Endothelial cell of umbilical vein (primary cell): ENCODE measurements at regions not wholly inside any gene's neighbourhood (a gene's known extent, or its start where the extent isn't known, plus 50 kb on each side); places are given as distances from the start of the nearest gene placed in this dataset.

Experiments used
- BruUV-seq: library from RNA; stranded (reverse); fragments of 400-500 nt; replicated peaks from 2 replicates; lab custom pipeline; 2021; lab: Mats Ljungman, UMichigan
- CTCF ChIA-PET: fragments of 300-600, 350-600 bp; sonication (Branson Sonifier 250); formaldehyde crosslinking; loops from one replicate; lab custom pipeline; 2021; ENCODE audit warnings: antibody characterized with exemption, inconsistent platforms; lab: Charles Lee
- POLR2A ChIA-PET: fragments of 300-600, 350-600 bp; sonication (Branson Sonifier 250); formaldehyde crosslinking; loops from one replicate; lab custom pipeline; 2021; ENCODE audit warnings: antibody characterized with exemption, inconsistent platforms; lab: Charles Lee
- DNase-seq: peaks from one replicate; pipeline ENCODE4 v3.0.0-alpha.2; 2011; ENCODE audit warnings: low read depth, low spot score
- FAIRE-seq: peaks from 2 replicates; lab custom pipeline; 2011; peaks lifted over from hg19 to GRCh38; lab: Jason Lieb, UNC
- H2AFZ ChIP-seq: 2 replicates; pipeline ENCODE4 v1.6.0; 2012; ENCODE audit warnings: low read depth, low read length, control low read depth, inconsistent platforms
- H3K27ac ChIP-seq: 2 replicates; pipeline ENCODE4 v1.5.1; 2011; ENCODE audit warnings: low read depth, mild to moderate bottlenecking, control low read depth, low read length, moderate library complexity; ENCODE audit not compliant: insufficient read depth
- H3K27me3 ChIP-seq, 2 experiments: 2 replicates each; pipeline versions ENCODE4 v1.6.0 to v1.6.1; 2011; ENCODE audit warnings: low read length in 2 of 2, mixed read lengths in 1 of 2; ENCODE audit not compliant: control insufficient read depth in 2 of 2, insufficient read depth in 2 of 2
- H3K36me3 ChIP-seq, 2 experiments: 2 replicates in 1 of 2; 3 replicates in 1 of 2; pipeline ENCODE4 v1.5.1; 2011; ENCODE audit warnings: low read length in 2 of 2, mild to moderate bottlenecking in 1 of 2, moderate library complexity in 1 of 2; ENCODE audit not compliant: control insufficient read depth in 2 of 2, insufficient read depth in 2 of 2; ENCODE audit errors: extremely low read depth in 1 of 2
- H3K4me1 ChIP-seq: 3 replicates; pipeline ENCODE4 v1.5.1; 2011; ENCODE audit warnings: mild to moderate bottlenecking, low read length; ENCODE audit not compliant: control insufficient read depth, insufficient read depth; ENCODE audit errors: extremely low read depth
- H3K4me2 ChIP-seq: 2 replicates; pipeline ENCODE4 v1.6.1; 2011; ENCODE audit warnings: low read length, control low read depth, mixed read lengths; ENCODE audit not compliant: insufficient read depth
- H3K4me3 ChIP-seq, 3 experiments: fragments of 200-600 bp in 1 of 3; sonication (generic), shearing (Covaris generic) in 1 of 3; replicated peaks in 1 of 3; 2 replicates each; pipeline ENCODE4 v1.5.1; 2011 to 2016; ENCODE audit warnings: control low read depth in 3 of 3, low read length in 3 of 3, mild to moderate bottlenecking in 2 of 3, inconsistent platforms in 1 of 3, low read depth in 1 of 3, moderate library complexity in 1 of 3; ENCODE audit not compliant: insufficient read depth in 1 of 3
- H3K79me2 ChIP-seq: 2 replicates; pipeline ENCODE4 v1.6.0; 2012; ENCODE audit warnings: low read length, inconsistent platforms; ENCODE audit not compliant: control insufficient read depth, insufficient read depth
- H3K9ac ChIP-seq: replicated peaks from 2 replicates; pipeline ENCODE3; 2011; ENCODE audit warnings: low read length, control low read depth; ENCODE audit not compliant: insufficient read depth; ENCODE audit errors: extremely low read depth
- H3K9me1 ChIP-seq: replicated peaks from 3 replicates; pipeline ENCODE4 v1.6.0; 2011; ENCODE audit warnings: mild to moderate bottlenecking, low read length; ENCODE audit not compliant: control insufficient read depth, insufficient read depth; ENCODE audit errors: extremely low read depth
- H3K9me3 ChIP-seq: replicated peaks from 2 replicates; pipeline ENCODE4 v1.5.1; 2012; ENCODE audit warnings: low read length, inconsistent platforms; ENCODE audit not compliant: control insufficient read depth, insufficient read depth
- H4K20me1 ChIP-seq: replicated peaks from 2 replicates; pipeline ENCODE3; 2011; ENCODE audit warnings: mild to moderate bottlenecking, low read length; ENCODE audit not compliant: control insufficient read depth, insufficient read depth; ENCODE audit errors: extremely low read depth
- CTCF ChIP-seq, 2 donors: IDR thresholded peaks; 1 replicate in 1 of 2; 2 replicates in 1 of 2; pipeline ENCODE4 v1.5.1; 2011; ENCODE audit warnings: low read length in 2 of 2, mild to moderate bottlenecking in 2 of 2, moderate library complexity in 2 of 2, control low read depth in 1 of 2, inconsistent platforms in 1 of 2, low read depth in 1 of 2; ENCODE audit not compliant: insufficient read depth in 1 of 2; ENCODE audit errors: extremely low read depth in 1 of 2
- EZH2 ChIP-seq: IDR thresholded peaks from 2 replicates; pipeline ENCODE4 v1.6.1; 2012; ENCODE audit warnings: borderline replicate concordance, low read depth, mild to moderate bottlenecking, moderate library complexity, low read length, inconsistent platforms; ENCODE audit not compliant: severe bottlenecking
- FOS ChIP-seq: IDR thresholded peaks from 2 replicates; pipeline ENCODE4 v1.6.1; 2011; ENCODE audit warnings: mild to moderate bottlenecking, low read length, moderate library complexity, borderline replicate concordance; ENCODE audit not compliant: insufficient read depth
- GATA2 ChIP-seq: IDR thresholded peaks from 2 replicates; pipeline ENCODE4 v1.7.0; 2011; ENCODE audit warnings: low read depth, mild to moderate bottlenecking, moderate library complexity, mixed read lengths, low read length; ENCODE audit not compliant: insufficient read length, insufficient read depth
- JUN ChIP-seq: IDR thresholded peaks from 2 replicates; pipeline ENCODE4 v1.6.1; 2011; ENCODE audit warnings: borderline replicate concordance, low read depth; ENCODE audit not compliant: insufficient read length, insufficient read depth
- MAX ChIP-seq: IDR thresholded peaks from 2 replicates; pipeline ENCODE4 v1.6.1; 2011; ENCODE audit not compliant: insufficient read depth, insufficient read length
- MYC ChIP-seq: IDR thresholded peaks from one replicate; pipeline ENCODE4 v1.6.1; 2011; ENCODE audit warnings: mild to moderate bottlenecking, low read depth, low read length
- POLR2A ChIP-seq: IDR thresholded peaks from 2 replicates; pipeline ENCODE4 v1.6.1; 2012; ENCODE audit warnings: low read depth, mild to moderate bottlenecking, control low read depth, low read length
- POLR2AphosphoS5 ChIP-seq: IDR thresholded peaks from 2 replicates; pipeline ENCODE4 v1.6.1; 2012; ENCODE audit warnings: low read depth, mild to moderate bottlenecking, control low read depth, low read length, moderate library complexity; ENCODE audit not compliant: insufficient read depth
- dilution Hi-C: fragments of 300-500 bp; cut with MboI; formaldehyde crosslinking; loops from one replicate; pipeline ENCODE4 v1.15.0; 2019; ENCODE audit warnings: low sequenced_read_pairs; ENCODE audit not compliant: extremely low pct_ligation_motif_present
- intact Hi-C: fragments of 100-400 bp; cut with micrococcal nuclease; formaldehyde crosslinking; loops from one replicate; pipeline ENCODE4 v1.10.0; 2022

GRCh38 chrX:99663136-99663535 lies 746.9 kb downstream of the PCDH19 start:
- no peak overlapping the region for H3K27ac ChIP-seq
- ChIA-PET POLR2A (no interaction called here), CTCF (no interaction called here)
- no peaks in the 10 kb centered on the region for H3K9me1 ChIP-seq
- H3K36me3 ChIP-seq, result no peaks in the 10 kb centered on the region
- no peak overlapping the region for H2AFZ ChIP-seq
- H3K4me3 ChIP-seq, result no peak overlapping the region
- TF ChIP-seq GATA2 (no peak), POLR2AphosphoS5 (no peak), MAX (no peak), EZH2 (no peak), MYC (no peak), POLR2A (no peak), CTCF (IDR thresholded peaks at IDR 0.05; ENCODE audit: extremely low read depth in 1 of 2, insufficient read depth in 1 of 2, low read depth in 1 of 2, low read length in 2 of 2) (no peak), FOS (no peak), JUN (no peak)
- no peaks in the 10 kb centered on the region for H3K27me3 ChIP-seq
- H4K20me1 ChIP-seq, result no peaks in the 10 kb centered on the region
- H3K79me2 ChIP-seq, result no peaks in the 10 kb centered on the region
- no peaks in the 10 kb centered on the region for H3K4me1 ChIP-seq
- BruUV-seq, result no TSS peak
- no peak for FAIRE-seq
- no peak overlapping the region for H3K9ac ChIP-seq
- H3K9me3 ChIP-seq, result no peaks in the 10 kb centered on the region
- H3K4me2 ChIP-seq, result no peak overlapping the region
- DNase-seq, result no peak
- dilution Hi-C loops (no loop called here), intact Hi-C loops (no loop called here)
